DMS114 treated with DMSO at 0.1 percent for 48 hours (cell line): ENCODE measurements at regions not wholly inside any gene's neighbourhood (a gene's known extent, or its start where the extent isn't known, plus 50 kb on each side); places are given as distances from the start of the nearest gene placed in this dataset.

ENCODE experiments used
- DNase-seq: peaks from one replicate; lab custom pipeline; 2025; ENCODE audit not compliant: unreplicated experiment; lab: John Stamatoyannopoulos, UW

- DNase-seq, result no peak
These were observed 181.7 kb upstream of the SLC30A5 start for GRCh38 chr5:68911840-68912690.

DNA sequence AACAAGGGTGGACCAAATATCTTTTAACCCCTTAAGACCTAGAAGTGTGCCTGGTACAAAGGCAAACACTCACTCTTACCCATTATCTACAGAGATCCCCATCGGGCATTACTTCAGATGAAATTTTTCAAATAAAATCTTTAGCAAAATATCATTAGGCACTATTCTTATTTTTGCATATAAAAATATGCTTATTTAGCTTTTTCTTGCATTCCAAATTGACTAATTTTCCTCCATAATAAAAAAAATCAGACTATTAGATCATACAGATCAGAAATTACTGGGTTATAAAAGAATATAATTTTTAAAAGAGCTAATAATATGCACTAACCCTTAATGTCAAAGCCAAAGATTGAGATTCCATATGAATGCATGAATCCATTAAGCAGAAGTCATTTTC lies 178.7 kb upstream of the SLC30A5 start:
- no peak for DNase-seq

DNA sequence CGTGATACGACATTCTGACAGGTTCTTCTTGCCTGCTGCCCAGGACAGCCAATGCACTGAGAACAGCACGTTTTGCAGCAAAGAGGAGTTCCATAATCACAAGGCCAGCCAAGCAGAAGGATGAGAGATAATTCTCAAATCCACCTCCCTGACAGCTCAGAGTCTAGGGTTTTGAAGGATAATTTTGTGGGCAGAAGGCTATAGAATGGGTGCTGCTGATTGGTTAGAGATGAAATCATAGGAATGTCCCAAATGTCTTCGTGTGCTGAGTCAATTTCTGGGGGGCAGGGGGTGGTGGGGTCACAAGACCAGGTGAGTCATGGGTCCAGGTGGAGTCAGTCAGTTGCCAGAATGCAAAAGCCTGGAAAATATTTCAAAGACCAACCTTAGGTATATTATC lies 175.5 kb upstream of the SLC30A5 start:
- no peak for DNase-seq

- DNase-seq, result no peak
These were observed 173.8 kb upstream of the SLC30A5 start for GRCh38 chr5:68919988-68920490.

GRCh38 chr5:68920888-68921287 lies 172.9 kb upstream of the SLC30A5 start:
- DNase-seq, result no peak

DNA sequence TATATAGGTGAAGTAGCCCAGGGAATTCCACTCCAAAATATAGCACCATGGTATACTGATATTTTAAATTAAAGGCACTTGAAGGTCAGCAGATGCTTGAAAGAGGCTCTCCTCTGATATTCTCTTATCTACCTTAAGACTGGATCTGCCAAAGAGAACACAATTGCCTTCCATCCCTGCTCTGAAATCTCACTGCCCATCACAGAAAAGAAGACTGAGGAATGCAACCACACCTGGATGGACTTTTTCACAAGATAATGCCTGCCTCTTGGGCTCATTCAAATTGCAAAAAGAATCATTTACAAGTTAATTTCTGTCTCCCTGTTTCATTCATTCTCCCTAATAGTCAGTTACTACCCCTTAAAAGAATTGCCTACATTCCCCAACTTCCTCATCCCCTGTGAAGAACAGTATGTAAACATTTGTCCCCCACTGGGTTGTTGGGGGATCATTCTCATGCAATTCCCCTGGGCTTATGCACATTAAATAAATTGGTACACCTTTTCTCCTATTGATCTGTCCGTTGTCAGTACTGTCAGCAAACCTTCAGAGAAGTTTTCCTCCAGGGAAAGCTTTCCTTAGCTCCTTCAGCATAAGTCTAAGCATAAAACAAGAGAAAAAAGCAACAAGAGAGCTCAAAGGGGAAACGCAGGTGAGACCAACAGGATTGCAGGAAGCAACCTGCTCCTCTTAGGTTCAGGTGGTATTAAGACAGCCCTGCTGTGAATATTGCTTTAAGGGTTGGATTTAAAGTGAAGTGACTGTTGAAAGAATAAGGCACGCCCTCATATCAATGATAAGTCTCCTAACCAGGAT lies 171.4 kb upstream of the SLC30A5 start:
- no peak for DNase-seq

DNA sequence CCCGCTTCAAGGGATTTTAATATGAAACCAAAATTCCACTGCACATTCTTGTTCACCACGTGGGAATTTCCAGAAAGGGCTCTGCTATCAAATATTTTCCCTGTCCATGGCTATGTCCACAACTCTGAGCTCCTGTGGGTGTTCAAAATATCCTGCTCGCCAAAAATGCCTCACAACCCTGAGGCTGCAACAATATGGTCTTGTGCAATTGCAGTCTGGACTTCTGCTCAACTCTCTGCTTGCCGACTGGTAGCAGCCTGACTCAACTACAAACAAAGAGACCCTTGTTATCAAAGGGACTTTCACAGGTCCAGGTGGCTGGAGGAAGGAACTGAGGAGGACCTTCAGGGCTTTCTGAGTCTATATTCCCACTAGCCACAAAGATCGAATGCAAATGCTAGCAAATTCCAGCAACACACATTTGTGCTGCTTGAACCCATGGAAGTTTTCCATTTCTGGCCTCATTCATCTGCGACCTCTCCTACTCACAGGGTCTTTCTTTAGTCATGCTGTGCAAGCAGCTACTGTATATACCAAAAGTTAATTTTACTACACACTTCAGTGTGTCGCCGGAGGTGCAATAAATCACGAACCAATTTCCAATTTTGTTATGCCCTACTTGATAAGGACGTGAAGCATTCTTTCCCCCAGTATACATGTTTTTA lies 169.2 kb upstream of the SLC30A5 start:
- no peak for DNase-seq

GRCh38 chr5:68928617-68929302 lies 165.1 kb upstream of the SLC30A5 start:
- DNase-seq, result no peak

GRCh38 chr5:68930139-68930538 lies 163.7 kb upstream of the SLC30A5 start:
- DNase-seq, result no peak

DNA sequence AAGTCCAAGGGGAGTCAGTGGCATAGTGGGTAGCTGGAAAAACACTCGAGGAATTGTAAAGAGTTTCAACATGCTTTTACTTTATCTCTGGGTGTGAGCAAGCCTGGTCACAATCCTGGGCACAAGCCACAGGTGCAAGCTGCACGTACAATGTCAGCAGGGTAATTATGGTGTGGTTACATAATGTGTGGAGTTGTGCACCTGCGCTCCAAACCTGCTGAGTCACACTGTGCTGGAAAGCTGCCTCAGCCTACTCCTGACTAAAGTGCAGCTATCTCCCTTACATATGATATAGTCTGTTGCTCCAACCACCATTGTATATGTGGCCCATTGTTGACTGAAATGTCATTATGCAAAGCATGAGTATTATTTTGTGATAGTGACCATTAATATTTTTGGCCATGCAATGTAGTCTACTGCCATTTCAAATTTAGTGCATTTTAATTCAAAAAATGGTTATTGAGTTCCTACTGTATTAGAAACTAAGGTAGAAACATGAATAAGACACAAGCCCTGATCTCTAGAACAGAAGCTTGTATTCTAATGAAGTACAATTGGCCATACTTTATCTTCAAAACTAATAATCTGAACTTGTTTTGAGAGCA lies 160.9 kb upstream of the SLC30A5 start:
- no peak for DNase-seq

DNA sequence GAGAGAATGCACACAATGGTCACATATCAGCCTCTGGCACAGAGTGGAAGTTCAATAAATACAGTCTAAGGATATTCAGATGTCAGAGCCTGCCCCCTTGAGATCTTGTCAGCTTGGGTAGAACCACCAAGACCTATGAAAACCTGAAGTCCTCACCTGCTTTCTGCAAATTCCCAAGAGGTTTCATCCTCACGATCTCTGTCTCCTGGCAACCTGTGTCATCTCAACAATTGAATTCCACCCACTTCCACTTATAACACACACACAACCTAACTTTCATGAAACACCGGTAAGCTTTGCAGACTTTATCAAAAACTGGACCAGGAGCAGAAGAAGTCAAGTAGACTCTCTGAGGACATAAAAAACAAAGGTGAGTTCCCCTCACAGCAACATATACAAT lies 151.6 kb upstream of the SLC30A5 start:
- no peak for DNase-seq

GRCh38 chr5:68946728-68947127 lies 147.1 kb upstream of the SLC30A5 start:
- no peak for DNase-seq

DNA sequence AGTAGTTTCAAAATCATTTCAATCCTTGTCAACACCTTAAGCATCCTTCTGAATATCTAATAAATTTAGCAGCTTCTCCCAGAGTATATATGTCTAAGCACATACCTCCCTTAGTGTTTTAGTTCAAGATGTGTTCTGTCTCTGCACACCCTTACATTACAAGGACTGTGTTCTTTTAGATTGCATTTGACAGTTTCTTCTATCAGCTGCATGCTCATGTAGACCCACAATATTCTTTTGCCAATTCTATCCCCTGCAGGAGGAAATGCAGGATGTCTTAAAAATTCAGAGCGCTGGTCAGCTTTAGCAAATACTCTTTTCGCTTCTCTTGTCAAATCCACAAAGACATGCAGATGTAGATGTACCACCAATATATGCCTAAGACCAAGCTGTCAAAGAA lies 145.8 kb upstream of the SLC30A5 start:
- DNase-seq, result no peak

GRCh38 chr5:68949256-68949655 lies 144.6 kb upstream of the SLC30A5 start:
- DNase-seq, result no peak

DNA sequence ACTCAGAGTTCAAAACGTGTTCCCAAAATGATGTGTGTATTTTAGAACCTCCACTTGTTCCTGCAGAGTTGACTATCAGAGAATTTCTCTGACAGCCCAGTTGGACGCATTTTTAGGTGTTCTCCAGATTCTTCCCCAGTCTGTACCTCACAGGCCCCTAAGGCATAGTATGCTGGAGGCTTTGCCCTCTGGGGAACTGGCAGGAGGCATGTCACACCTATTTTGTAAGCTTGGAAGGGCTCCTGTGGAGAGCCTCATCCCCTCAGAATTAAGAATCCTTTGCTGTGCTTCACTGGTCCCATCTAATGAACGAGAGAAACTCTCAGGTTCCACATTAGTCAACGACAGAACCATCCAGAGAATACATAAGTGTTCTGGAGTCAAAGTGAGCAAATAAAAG lies 144.1 kb upstream of the SLC30A5 start:
- DNase-seq, result no peak

DNA sequence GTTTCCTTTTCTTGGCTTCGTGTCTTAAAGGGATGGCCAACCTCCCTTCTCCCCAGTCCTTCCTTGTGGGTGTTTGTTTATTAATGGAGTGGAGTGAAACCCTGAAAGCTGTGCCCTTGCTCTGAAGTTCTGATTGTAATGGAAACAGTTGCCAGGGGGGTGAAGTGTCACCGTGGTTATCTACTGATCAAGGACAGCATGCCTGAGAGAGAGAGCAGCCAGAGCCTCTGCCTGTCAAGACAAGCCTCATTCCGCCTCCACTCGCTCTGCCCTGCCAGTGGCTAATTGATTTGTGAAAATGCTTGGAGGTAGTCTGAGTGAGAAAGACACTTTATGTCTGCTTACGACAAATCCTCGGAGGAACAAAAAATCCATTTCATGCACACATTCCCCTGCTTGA lies 143.7 kb upstream of the SLC30A5 start:
- DNase-seq, result no peak

DNA sequence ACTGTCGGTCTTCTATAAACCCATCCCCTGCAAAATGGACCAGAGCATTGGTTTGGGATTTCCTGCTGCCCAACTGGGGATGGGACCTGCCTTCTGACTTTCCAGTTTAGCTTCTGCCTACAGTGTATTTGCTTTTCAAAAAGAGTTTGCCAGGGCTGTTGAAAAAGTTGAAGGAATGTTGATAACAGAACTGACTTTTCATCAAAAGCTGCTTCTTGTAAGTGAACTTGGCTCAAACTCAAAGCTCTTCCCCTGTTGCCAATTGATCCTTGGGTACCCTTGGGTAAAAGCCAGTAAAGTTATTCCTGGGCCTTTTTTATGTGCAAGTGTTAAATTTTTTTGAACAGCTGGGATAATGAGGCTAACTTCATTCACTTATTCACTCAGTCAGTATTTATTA lies 142.9 kb upstream of the SLC30A5 start:
- DNase-seq, result no peak

DNA sequence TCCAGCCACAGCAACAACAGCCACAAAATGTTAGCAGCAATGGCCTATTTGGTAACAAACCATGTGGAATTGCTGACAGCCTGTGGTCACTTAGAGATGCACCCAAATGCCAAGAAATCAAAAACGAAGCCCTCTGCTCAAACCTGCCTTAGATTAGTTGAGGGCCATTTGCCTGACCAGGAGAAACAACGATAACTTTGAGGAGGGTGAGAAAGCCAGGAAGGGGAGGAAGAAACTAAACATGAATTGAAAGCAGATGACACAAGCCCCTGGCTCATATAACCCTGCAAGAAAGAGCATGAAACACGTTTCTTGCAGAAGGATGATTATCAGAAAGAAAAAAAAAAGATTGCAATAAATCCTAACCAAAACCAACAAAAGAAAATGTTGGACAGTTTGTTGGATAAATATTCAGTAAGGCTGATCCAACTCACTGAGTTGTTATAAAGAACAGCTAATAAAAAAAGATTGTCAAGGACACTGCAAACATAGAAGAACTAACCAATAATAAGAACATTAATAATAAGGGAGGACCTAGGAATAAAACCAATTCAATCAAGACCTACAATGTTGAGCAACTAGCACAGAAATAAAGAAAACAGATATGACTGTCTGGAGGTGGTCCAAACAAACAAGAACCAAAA lies 140.5 kb upstream of the SLC30A5 start:
- DNase-seq, result no peak

- no peak for DNase-seq
These were observed 139.8 kb upstream of the SLC30A5 start for GRCh38 chr5:68953875-68954617.

GRCh38 chr5:68954618-68954910 lies 139.2 kb upstream of the SLC30A5 start:
- no peak for DNase-seq
